Keratinocyte (primary cell): ENCODE measurements at regions not wholly inside any gene's neighbourhood (a gene's known extent, or its start where the extent isn't known, plus 50 kb on each side); places are given as distances from the start of the nearest gene placed in this dataset.

Experiments
- DNase-seq: peaks from one replicate; pipeline ENCODE4 v3.0.0-alpha.2; 2011; ENCODE audit warnings: low read depth, missing footprints, low spot score
- FAIRE-seq: peaks from 2 replicates; lab custom pipeline; 2011; peaks lifted over from hg19 to GRCh38; lab: Jason Lieb, UNC
- H2AFZ ChIP-seq: 2 replicates; pipeline ENCODE4 v1.6.0; 2012; ENCODE audit warnings: low read length, control low read depth, inconsistent platforms; ENCODE audit not compliant: control insufficient read depth
- H3K27ac ChIP-seq: 2 replicates; pipeline ENCODE4 v1.5.1; 2011; ENCODE audit warnings: low read length; ENCODE audit not compliant: control insufficient read depth, insufficient read depth
- H3K27me3 ChIP-seq: 3 replicates; pipeline ENCODE4 v1.6.0; 2011; ENCODE audit warnings: low read length; ENCODE audit not compliant: control insufficient read depth, insufficient read depth; ENCODE audit errors: extremely low read depth
- H3K36me3 ChIP-seq, 2 experiments: 2 replicates in 1 of 2; 3 replicates in 1 of 2; pipeline ENCODE4 v1.5.1; 2011; ENCODE audit warnings: low read length in 2 of 2, mild to moderate bottlenecking in 1 of 2; ENCODE audit not compliant: control insufficient read depth in 2 of 2, insufficient read depth in 2 of 2; ENCODE audit errors: extremely low read depth in 1 of 2
- H3K4me1 ChIP-seq: 3 replicates; pipeline ENCODE4 v1.5.1; 2011; ENCODE audit warnings: low read length; ENCODE audit not compliant: control insufficient read depth, insufficient read depth; ENCODE audit errors: extremely low read depth
- H3K4me2 ChIP-seq: 3 replicates; pipeline ENCODE4 v1.6.0; 2011; ENCODE audit warnings: low read depth, low read length; ENCODE audit not compliant: control insufficient read depth, insufficient read depth; ENCODE audit errors: extremely low read depth
- H3K4me3 ChIP-seq, 3 experiments: fragments of 200-600 bp in 1 of 3; sonication (generic) in 1 of 3; 2 replicates in 2 of 3; 3 replicates in 1 of 3; pipeline ENCODE4 v1.5.1; 2011 to 2016; ENCODE audit warnings: low read length in 3 of 3, mild to moderate bottlenecking in 3 of 3, control low read depth in 2 of 3, inconsistent platforms in 1 of 3, low read depth in 1 of 3, mixed read lengths in 1 of 3, mixed run types in 1 of 3, moderate library complexity in 1 of 3; ENCODE audit not compliant: control insufficient read depth in 2 of 3, insufficient read depth in 2 of 3; ENCODE audit errors: extremely low read depth in 1 of 3
- H3K79me2 ChIP-seq: 2 replicates; pipeline ENCODE4 v1.6.0; 2012; ENCODE audit warnings: low read length; ENCODE audit not compliant: control insufficient read depth, insufficient read depth
- H3K9ac ChIP-seq: 3 replicates; pipeline ENCODE4 v1.6.0; 2011; ENCODE audit warnings: low read length; ENCODE audit not compliant: control insufficient read depth, insufficient read depth; ENCODE audit errors: extremely low read depth
- H3K9me1 ChIP-seq: 3 replicates; pipeline ENCODE4 v1.6.0; 2011; ENCODE audit warnings: low read length; ENCODE audit not compliant: control insufficient read depth, insufficient read depth; ENCODE audit errors: extremely low read depth
- H3K9me3 ChIP-seq: 2 replicates; pipeline ENCODE4 v1.5.1; 2012; ENCODE audit warnings: low read depth, low read length; ENCODE audit not compliant: control insufficient read depth
- H4K20me1 ChIP-seq: 3 replicates; pipeline ENCODE4 v1.6.0; 2011; ENCODE audit warnings: low read length; ENCODE audit not compliant: control insufficient read depth, insufficient read depth; ENCODE audit errors: extremely low read depth
- EZH2 ChIP-seq: IDR thresholded peaks from one replicate; pipeline ENCODE4 v1.6.1; 2012; ENCODE audit warnings: inconsistent platforms, mild to moderate bottlenecking, low read length, moderate library complexity
- dilution Hi-C: fragments of 300-500 bp; cut with MboI; formaldehyde crosslinking; loops from one replicate; pipeline ENCODE4 v1.7.0; 2020; ENCODE audit warnings: low sequenced_read_pairs; ENCODE audit not compliant: extremely low pct_ligation_motif_present
- TF ChIP-seq, protein P1 (sequence below), 3 experiments: IDR thresholded peaks in 1 of 3; conservative IDR thresholded peaks in 1 of 3; optimal IDR thresholded peaks in 1 of 3; 2 replicates in 2 of 3; 3 replicates in 1 of 3; pipeline versions ENCODE3 to v1.5.1; 2011; ENCODE audit warnings: low read length in 3 of 3, mild to moderate bottlenecking in 3 of 3, moderate library complexity in 2 of 3, control low read depth in 1 of 3, inconsistent platforms in 1 of 3; ENCODE audit not compliant: insufficient read depth in 2 of 3; ENCODE audit errors: extremely low read depth in 1 of 3

- Histone ChIP-seq H3K4me3 (no peak overlapping the region), H3K9ac (no peak overlapping the region), H3K27ac (no peak overlapping the region), H3K9me1 (no peaks in the 10 kb centered on the region), H4K20me1 (no peaks in the 10 kb centered on the region), H3K4me2 (no peak overlapping the region), H3K27me3 (no peaks in the 10 kb centered on the region), H3K4me1 (no peaks in the 10 kb centered on the region), H3K79me2 (no peaks in the 10 kb centered on the region), H3K36me3 (no peaks in the 10 kb centered on the region), H3K9me3 (peaks cover 16% of the 10 kb centered on the region), H2AFZ (no peak overlapping the region)
- no peak for DNase-seq
- FAIRE-seq, result no peak
- TF ChIP-seq, protein P1, sequence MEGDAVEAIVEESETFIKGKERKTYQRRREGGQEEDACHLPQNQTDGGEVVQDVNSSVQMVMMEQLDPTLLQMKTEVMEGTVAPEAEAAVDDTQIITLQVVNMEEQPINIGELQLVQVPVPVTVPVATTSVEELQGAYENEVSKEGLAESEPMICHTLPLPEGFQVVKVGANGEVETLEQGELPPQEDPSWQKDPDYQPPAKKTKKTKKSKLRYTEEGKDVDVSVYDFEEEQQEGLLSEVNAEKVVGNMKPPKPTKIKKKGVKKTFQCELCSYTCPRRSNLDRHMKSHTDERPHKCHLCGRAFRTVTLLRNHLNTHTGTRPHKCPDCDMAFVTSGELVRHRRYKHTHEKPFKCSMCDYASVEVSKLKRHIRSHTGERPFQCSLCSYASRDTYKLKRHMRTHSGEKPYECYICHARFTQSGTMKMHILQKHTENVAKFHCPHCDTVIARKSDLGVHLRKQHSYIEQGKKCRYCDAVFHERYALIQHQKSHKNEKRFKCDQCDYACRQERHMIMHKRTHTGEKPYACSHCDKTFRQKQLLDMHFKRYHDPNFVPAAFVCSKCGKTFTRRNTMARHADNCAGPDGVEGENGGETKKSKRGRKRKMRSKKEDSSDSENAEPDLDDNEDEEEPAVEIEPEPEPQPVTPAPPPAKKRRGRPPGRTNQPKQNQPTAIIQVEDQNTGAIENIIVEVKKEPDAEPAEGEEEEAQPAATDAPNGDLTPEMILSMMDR (optimal IDR thresholded peaks at IDR 0.05 in 1 of 3, IDR thresholded peaks at IDR 0.05 in 1 of 3, conservative IDR thresholded peaks at IDR 0.05 in 1 of 3; ENCODE audit: extremely low read depth in 1 of 3, insufficient read depth in 2 of 3, low read length in 3 of 3), result no peak
- TF ChIP-seq EZH2, result no peak
- dilution Hi-C loops, result no loop called here
These were observed 241.4 kb downstream of the BRD1 start for GRCh38 chr22:49586244-49586748.

- FAIRE-seq (no peak), DNase-seq (no peak)
- Histone ChIP-seq H3K9me3 (peaks cover 18% of the 10 kb centered on the region), H2AFZ (no peak overlapping the region), H3K4me3 (no peak overlapping the region), H3K9me1 (no peaks in the 10 kb centered on the region), H4K20me1 (no peaks in the 10 kb centered on the region), H3K27ac (no peak overlapping the region), H3K36me3 (no peaks in the 10 kb centered on the region), H3K27me3 (no peaks in the 10 kb centered on the region), H3K79me2 (no peaks in the 10 kb centered on the region), H3K4me1 (no peaks in the 10 kb centered on the region), H3K9ac (no peak overlapping the region), H3K4me2 (no peak overlapping the region)
- no peak for TF ChIP-seq EZH2
- TF ChIP-seq, protein P1 (optimal IDR thresholded peaks at IDR 0.05 in 1 of 3, IDR thresholded peaks at IDR 0.05 in 1 of 3, conservative IDR thresholded peaks at IDR 0.05 in 1 of 3; ENCODE audit: extremely low read depth in 1 of 3, insufficient read depth in 2 of 3, low read length in 3 of 3), result no peak
- dilution Hi-C loops, result no loop called here
These were observed 242.0 kb downstream of the BRD1 start for GRCh38 chr22:49585461-49586243.
